ENCODE measurements at regions not wholly inside any gene's neighbourhood (a gene's known extent, or its start where the extent isn't known, plus 50 kb on each side); places are given as distances from the start of the nearest gene placed in this dataset.

DNA sequence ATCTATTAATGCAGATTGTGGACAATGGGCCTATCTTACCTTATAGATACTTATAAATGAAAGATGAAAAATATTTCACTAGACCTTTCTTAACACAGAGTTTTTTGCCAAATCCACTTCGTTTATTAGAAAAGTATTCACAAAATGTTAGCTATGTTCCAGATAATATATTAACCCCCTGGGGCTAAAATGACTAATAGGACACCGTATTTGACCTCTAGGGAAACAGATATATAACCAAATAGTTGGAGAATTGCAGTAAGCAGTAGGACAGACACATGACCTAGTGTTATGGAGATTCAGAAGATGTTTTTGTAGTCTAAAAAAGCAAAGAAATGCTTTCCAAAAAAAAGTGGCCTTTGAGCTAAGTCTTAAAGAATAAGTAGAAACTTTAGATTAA, 106.9 kb downstream of the SEC16B start:
- DNase-seq (ENCODE audit: low read depth): no peak
- TF ChIP-seq, protein P1, sequence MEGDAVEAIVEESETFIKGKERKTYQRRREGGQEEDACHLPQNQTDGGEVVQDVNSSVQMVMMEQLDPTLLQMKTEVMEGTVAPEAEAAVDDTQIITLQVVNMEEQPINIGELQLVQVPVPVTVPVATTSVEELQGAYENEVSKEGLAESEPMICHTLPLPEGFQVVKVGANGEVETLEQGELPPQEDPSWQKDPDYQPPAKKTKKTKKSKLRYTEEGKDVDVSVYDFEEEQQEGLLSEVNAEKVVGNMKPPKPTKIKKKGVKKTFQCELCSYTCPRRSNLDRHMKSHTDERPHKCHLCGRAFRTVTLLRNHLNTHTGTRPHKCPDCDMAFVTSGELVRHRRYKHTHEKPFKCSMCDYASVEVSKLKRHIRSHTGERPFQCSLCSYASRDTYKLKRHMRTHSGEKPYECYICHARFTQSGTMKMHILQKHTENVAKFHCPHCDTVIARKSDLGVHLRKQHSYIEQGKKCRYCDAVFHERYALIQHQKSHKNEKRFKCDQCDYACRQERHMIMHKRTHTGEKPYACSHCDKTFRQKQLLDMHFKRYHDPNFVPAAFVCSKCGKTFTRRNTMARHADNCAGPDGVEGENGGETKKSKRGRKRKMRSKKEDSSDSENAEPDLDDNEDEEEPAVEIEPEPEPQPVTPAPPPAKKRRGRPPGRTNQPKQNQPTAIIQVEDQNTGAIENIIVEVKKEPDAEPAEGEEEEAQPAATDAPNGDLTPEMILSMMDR (IDR thresholded peaks at IDR 0.05; ENCODE audit: insufficient read depth, low read length): no peak
- H3K4me3 ChIP-seq (ENCODE audit: low read depth, low read length): no peak overlapping the region

DNA sequence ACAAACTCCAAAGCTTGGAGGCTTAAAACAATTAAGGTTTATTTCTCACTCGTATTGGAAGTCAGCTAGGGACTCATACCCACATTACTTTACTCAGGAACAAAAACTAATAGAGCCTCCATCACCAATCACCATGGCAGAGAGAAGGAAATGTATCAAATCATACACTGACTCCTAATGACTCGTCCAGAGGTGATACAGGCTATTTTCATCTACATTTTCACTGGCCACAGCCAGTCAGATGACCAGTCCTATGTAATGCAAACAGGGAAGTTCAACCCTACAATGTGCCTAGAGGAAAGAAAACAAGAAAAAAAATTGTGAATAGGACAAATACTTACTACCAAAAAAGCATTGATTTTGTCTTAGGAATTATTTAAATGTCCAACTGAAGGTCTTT, 110.3 kb downstream of the SEC16B start:
- H3K4me3 ChIP-seq (ENCODE audit: low read depth, low read length): no peak overlapping the region
- no peak for DNase-seq (ENCODE audit: low read depth)
- TF ChIP-seq, protein P1 (IDR thresholded peaks at IDR 0.05; ENCODE audit: insufficient read depth, low read length): no peak

- H3K4me3 ChIP-seq (ENCODE audit: low read depth, low read length): no peak overlapping the region
- peak; percentile 26 for DNase-seq (ENCODE audit: low read depth)
- TF ChIP-seq, protein P1 (IDR thresholded peaks at IDR 0.05; ENCODE audit: insufficient read depth, low read length): no peak
These were observed 111.5 kb downstream of the SEC16B start for GRCh38 chr1:177858332-177858821.

- no peak for DNase-seq (ENCODE audit: low read depth)
- H3K4me3 ChIP-seq (ENCODE audit: low read depth, low read length): no peak overlapping the region
- TF ChIP-seq, protein P1 (IDR thresholded peaks at IDR 0.05; ENCODE audit: insufficient read depth, low read length): no peak
These were observed 112.6 kb downstream of the SEC16B start for GRCh38 chr1:177857285-177857684.

- TF ChIP-seq, protein P1 (IDR thresholded peaks at IDR 0.05; ENCODE audit: insufficient read depth, low read length): no peak
- DNase-seq (ENCODE audit: low read depth): no peak
- H3K4me3 ChIP-seq (ENCODE audit: low read depth, low read length): no peak overlapping the region
These were observed 114.9 kb downstream of the SEC16B start for GRCh38 chr1:177854951-177855350.

DNA sequence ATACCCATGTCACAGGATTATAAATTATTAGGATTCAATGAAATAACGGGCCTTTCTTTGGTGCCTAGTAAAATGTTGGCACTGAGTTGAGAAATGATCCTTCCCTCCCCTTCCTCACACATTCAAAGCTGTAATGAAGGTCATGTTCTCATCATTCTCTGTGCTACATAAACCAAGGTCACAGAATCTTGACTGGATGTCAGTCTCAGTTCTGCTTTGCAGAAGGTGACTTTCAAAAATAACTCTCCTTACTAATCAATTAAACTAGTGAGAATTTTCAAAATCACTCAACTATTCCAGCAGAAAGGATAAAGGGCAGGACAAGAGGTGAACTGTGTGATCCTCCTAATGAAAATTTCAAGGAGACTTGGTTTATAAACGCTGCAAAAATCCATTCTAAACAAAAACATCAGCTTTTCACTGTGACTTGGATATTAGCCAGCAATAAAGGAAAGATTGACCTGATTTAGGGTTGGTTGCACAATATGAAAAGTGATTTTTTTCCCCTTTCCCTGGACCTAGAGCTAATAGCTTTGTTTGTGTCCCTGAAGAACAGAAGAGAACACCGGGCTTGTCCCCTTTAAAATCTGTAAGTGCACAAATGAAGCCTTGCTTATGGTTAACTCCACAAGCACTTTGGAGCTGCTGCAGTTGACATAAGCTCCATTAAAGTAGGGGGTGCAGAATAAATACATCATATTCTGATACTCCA, 120.1 kb downstream of the SEC16B start:
- TF ChIP-seq, protein P1 (IDR thresholded peaks at IDR 0.05; ENCODE audit: insufficient read depth, low read length): no peak
- DNase-seq (ENCODE audit: low read depth): no peak
- no peak overlapping the region for H3K4me3 ChIP-seq (ENCODE audit: low read depth, low read length)

DNA sequence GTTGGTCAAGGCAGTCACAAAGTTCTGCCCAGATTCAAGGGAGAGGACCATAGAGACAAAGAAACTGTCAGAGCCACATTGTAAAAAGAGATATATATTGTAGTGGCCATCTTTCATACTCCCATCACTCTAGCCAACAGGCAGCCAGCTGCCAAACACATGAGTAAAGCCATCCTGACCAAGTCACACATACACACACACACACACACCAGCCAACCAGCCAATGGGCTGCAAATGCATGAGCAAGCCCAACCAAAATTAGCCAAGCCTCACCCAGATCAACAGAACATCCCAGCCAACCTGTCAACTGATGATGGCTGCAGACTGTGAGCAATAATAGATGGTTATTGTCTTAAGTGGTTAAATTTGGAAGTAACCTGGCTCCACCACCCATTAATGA, 120.7 kb downstream of the SEC16B start:
- DNase-seq (ENCODE audit: low read depth): peak; percentile 72
- TF ChIP-seq, protein P1 (IDR thresholded peaks at IDR 0.05; ENCODE audit: insufficient read depth, low read length): no peak
- H3K4me3 ChIP-seq (ENCODE audit: low read depth, low read length): no peak overlapping the region

All from fibroblast of the aortic adventitia (primary cell).